HEK293 (cell line): ENCODE measurements at regions not wholly inside any gene's neighbourhood (a gene's known extent, or its start where the extent isn't known, plus 50 kb on each side); places are given as distances from the start of the nearest gene placed in this dataset.

Source experiments
- CTCF ChIP-seq: fragments of 450-650 bp; formaldehyde crosslinking; IDR thresholded peaks from 2 replicates; pipeline ENCODE4 v1.5.1; 2016; ENCODE audit warnings: missing biosample characterization, missing genetic modification characterization
- TCF7L2 ChIP-seq: IDR thresholded peaks from 2 replicates; pipeline ENCODE4 v1.6.1; 2011; ENCODE audit warnings: low read depth, mild to moderate bottlenecking, inconsistent platforms, low read length, moderate library complexity, borderline replicate concordance
- YY2 ChIP-seq: fragments of 450-650 bp; formaldehyde crosslinking; IDR thresholded peaks from 2 replicates; pipeline ENCODE4 v1.5.1; 2016; ENCODE audit warnings: missing biosample characterization, missing genetic modification characterization
- ZBTB17 ChIP-seq: fragments of 450-650 bp; formaldehyde crosslinking; IDR thresholded peaks from 2 replicates; pipeline ENCODE4 v1.5.1; 2016; ENCODE audit warnings: missing biosample characterization, missing genetic modification characterization
- ZBTB26 ChIP-seq: fragments of 450-650 bp; formaldehyde crosslinking; optimal IDR thresholded peaks from 2 replicates; pipeline ENCODE3; 2016; ENCODE audit warnings: missing biosample characterization, mild to moderate bottlenecking, missing genetic modification characterization
- ZNF24 ChIP-seq: fragments of 450-650 bp; formaldehyde crosslinking; IDR thresholded peaks from 2 replicates; pipeline ENCODE4 v1.5.1; 2016; ENCODE audit warnings: missing biosample characterization, missing genetic modification characterization
- ZNF704 ChIP-seq: fragments of 450-650 bp; formaldehyde crosslinking; IDR thresholded peaks from 2 replicates; pipeline ENCODE4 v1.5.1; 2016; ENCODE audit warnings: missing biosample characterization, missing genetic modification characterization

- TF ChIP-seq ZNF704 (tag by site-specific recombination) (no peak), TCF7L2 (no peak), ZNF24 (tag by site-specific recombination) (no peak), CTCF (no peak), ZBTB26 (tag by site-specific recombination) (no peak), YY2 (tag by site-specific recombination) (no peak), ZBTB17 (tag by site-specific recombination) (no peak)
Observed at GRCh38 chr4:60034361-60034760, 1165.8 kb upstream of the ADGRL3 start.
